Neural progenitor cell (in vitro differentiated cells): ENCODE measurements at regions not wholly inside any gene's neighbourhood (a gene's known extent, or its start where the extent isn't known, plus 50 kb on each side); places are given as distances from the start of the nearest gene placed in this dataset.

Experiments used
- DNase-seq: peaks from one replicate; pipeline ENCODE4 v3.0.0-alpha.2; 2016; ENCODE audit warnings: low spot score
- H2AFZ ChIP-seq: fragments of 200-600 bp; sonication (generic); replicated peaks from 2 replicates; pipeline ENCODE4 v1.6.1; 2016; ENCODE audit warnings: antibody characterized with exemption
- H3F3A ChIP-seq: fragments of 200-600 bp; sonication (generic); 2 replicates; pipeline ENCODE4 v1.6.1; 2016; ENCODE audit warnings: antibody characterized with exemption, low read depth
- H3K27ac ChIP-seq: fragments of 200-600 bp; sonication (generic); 2 replicates; pipeline ENCODE4 v1.5.1; 2016; ENCODE audit warnings: mild to moderate bottlenecking
- H3K27me3 ChIP-seq: fragments of 200-600 bp; sonication (generic); 2 replicates; pipeline ENCODE4 v1.6.1; 2016; ENCODE audit warnings: mild to moderate bottlenecking, moderate library complexity
- H3K36me3 ChIP-seq: fragments of 200-600 bp; sonication (generic); 2 replicates; pipeline ENCODE4 v1.5.1; 2016
- H3K4me1 ChIP-seq: fragments of 200-600 bp; sonication (generic); 2 replicates; pipeline ENCODE4 v1.6.1; 2016; ENCODE audit warnings: mixed run types
- H3K4me2 ChIP-seq: fragments of 200-600 bp; sonication (generic); 2 replicates; pipeline ENCODE4 v1.6.1; 2016
- H3K4me3 ChIP-seq: fragments of 200-600 bp; sonication (generic); 2 replicates; pipeline ENCODE4 v1.5.1; 2016
- H3K79me2 ChIP-seq: fragments of 200-600 bp; sonication (generic); 2 replicates; pipeline ENCODE4 v1.6.1; 2016; ENCODE audit warnings: low read depth
- H3K9ac ChIP-seq: fragments of 200-600 bp; sonication (generic); 2 replicates; pipeline ENCODE4 v1.6.1; 2016
- H3K9me3 ChIP-seq: fragments of 200-600 bp; sonication (generic); 2 replicates; pipeline ENCODE4 v1.5.1; 2016; ENCODE audit warnings: low read depth
- H4K20me1 ChIP-seq: fragments of 200-600 bp; sonication (generic); 2 replicates; pipeline ENCODE4 v1.6.1; 2016; ENCODE audit warnings: low read depth
- H3K27ac Mint-ChIP-seq: 3 replicates; pipeline ENCODE4 v1.8.0; 2021; ENCODE audit warnings: mixed read lengths
- H3K27me3 Mint-ChIP-seq: 2 replicates; pipeline ENCODE4 v1.8.0; 2022; ENCODE audit warnings: low read depth, mild to moderate bottlenecking, inconsistent platforms, moderate library complexity, mixed read lengths; ENCODE audit not compliant: insufficient read depth
- H3K36me3 Mint-ChIP-seq: 3 replicates; pipeline ENCODE4 v1.8.0; 2021; ENCODE audit warnings: mixed read lengths
- H3K4me1 Mint-ChIP-seq: 3 replicates; pipeline ENCODE4 v1.8.0; 2021; ENCODE audit warnings: mixed read lengths
- H3K4me3 Mint-ChIP-seq: 3 replicates; pipeline ENCODE4 v1.8.0; 2021; ENCODE audit warnings: mild to moderate bottlenecking, moderate library complexity, mixed read lengths
- H3K9me3 Mint-ChIP-seq: 3 replicates; pipeline ENCODE4 v1.8.0; 2020; ENCODE audit warnings: mixed read lengths
- EZH2 ChIP-seq: fragments of 200-600 bp; sonication (generic); IDR thresholded peaks from 2 replicates; pipeline ENCODE4 v1.6.1; 2017; ENCODE audit warnings: antibody characterized with exemption, mild to moderate bottlenecking, moderate library complexity
- EZH2phosphoT487 ChIP-seq: fragments of 200-600 bp; sonication (generic); IDR thresholded peaks from 2 replicates; pipeline ENCODE4 v1.6.1; 2017; ENCODE audit warnings: antibody characterized with exemption
- TF ChIP-seq, protein P1 (sequence below): fragments of 200-600 bp; sonication (generic); IDR thresholded peaks from 2 replicates; pipeline ENCODE4 v1.5.1; 2017; ENCODE audit warnings: antibody characterized with exemption, mild to moderate bottlenecking

DNA sequence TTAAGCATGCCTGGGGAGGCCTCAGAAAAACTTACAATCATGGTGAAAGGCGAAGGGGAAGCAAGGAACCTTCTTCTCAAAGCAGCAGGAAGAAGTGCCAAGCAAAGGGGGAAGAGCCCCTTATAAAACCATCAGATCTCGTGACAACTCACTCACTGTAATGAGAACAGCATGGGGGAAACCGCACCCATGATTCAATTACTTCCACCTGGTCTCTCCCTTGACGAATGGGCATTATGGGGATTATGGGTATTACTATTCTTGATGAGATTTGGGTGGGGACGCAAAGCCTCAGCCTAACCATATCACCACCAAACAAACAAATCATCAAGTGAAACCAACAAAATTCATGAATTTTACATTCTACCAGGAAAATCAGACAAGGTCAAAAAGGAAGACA lies 76.7 kb upstream of the TAB3 start:
- Histone ChIP-seq H3K4me3 (no peak overlapping the region), H3K9me3 (no peaks in the 10 kb centered on the region), H4K20me1 (no peaks in the 10 kb centered on the region), H3K4me2 (no peak overlapping the region), H3K27ac (no peak overlapping the region), H3K4me1 (no peaks in the 10 kb centered on the region), H3F3A (no peaks in the 10 kb centered on the region), H2AFZ (no peak overlapping the region), H3K36me3 (no peaks in the 10 kb centered on the region), H3K27me3 (no peaks in the 10 kb centered on the region), H3K79me2 (no peaks in the 10 kb centered on the region), H3K9ac (no peak overlapping the region)
- no peaks in the 10 kb centered on the region for H3K4me1 Mint-ChIP-seq
- no peak overlapping the region for H3K4me3 Mint-ChIP-seq
- peaks cover 2% of the 10 kb centered on the region for H3K9me3 Mint-ChIP-seq
- H3K36me3 Mint-ChIP-seq: no peaks in the 10 kb centered on the region
- TF ChIP-seq EZH2 (no peak), EZH2phosphoT487 (no peak)
- TF ChIP-seq, protein P1, sequence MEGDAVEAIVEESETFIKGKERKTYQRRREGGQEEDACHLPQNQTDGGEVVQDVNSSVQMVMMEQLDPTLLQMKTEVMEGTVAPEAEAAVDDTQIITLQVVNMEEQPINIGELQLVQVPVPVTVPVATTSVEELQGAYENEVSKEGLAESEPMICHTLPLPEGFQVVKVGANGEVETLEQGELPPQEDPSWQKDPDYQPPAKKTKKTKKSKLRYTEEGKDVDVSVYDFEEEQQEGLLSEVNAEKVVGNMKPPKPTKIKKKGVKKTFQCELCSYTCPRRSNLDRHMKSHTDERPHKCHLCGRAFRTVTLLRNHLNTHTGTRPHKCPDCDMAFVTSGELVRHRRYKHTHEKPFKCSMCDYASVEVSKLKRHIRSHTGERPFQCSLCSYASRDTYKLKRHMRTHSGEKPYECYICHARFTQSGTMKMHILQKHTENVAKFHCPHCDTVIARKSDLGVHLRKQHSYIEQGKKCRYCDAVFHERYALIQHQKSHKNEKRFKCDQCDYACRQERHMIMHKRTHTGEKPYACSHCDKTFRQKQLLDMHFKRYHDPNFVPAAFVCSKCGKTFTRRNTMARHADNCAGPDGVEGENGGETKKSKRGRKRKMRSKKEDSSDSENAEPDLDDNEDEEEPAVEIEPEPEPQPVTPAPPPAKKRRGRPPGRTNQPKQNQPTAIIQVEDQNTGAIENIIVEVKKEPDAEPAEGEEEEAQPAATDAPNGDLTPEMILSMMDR: no peak
- no peaks in the 10 kb centered on the region for H3K27me3 Mint-ChIP-seq
- H3K27ac Mint-ChIP-seq: no peak overlapping the region
- DNase-seq: no peak

DNA sequence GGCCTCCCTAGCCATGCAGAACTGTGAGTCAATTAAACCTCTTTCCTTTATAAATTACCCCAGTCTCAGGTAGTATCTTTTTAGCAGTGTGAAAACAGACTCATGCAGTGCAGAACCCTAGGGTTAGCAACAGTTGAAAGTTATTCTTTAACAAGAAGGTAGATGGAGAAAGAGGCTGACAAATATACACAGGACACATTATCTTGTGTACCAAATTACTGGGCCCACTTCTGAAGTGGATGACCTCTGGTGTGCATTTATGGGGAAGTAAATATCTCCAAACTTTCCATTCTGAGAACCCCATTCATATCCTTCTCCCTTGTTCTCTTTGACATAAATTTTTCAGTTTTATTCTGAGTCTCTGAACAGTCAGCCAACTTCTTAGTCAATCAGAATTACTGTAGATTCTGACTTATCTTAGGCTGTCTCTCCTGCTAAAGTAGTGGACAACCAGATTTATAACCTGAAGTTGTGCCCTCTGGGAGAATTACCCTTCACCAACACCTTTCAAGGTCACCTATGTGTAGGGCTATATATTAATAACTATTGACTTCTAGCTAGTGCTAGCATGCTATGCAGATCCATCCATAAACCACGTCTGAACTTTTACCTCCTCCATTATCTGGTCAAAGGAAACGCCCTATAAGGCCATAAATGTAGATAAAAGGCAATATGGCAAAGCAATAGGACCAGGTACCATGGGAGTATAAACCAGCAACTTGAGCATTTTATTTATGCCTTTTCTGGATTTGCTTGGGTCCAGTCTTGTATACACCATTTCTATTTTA lies 72.5 kb upstream of the TAB3 start:
- Histone ChIP-seq H3K9me3 (no peaks in the 10 kb centered on the region), H3K4me3 (no peak overlapping the region), H2AFZ (no peak overlapping the region), H3F3A (no peaks in the 10 kb centered on the region), H3K4me1 (no peaks in the 10 kb centered on the region), H3K27ac (no peak overlapping the region), H3K36me3 (no peaks in the 10 kb centered on the region), H4K20me1 (no peaks in the 10 kb centered on the region), H3K79me2 (no peaks in the 10 kb centered on the region), H3K27me3 (no peaks in the 10 kb centered on the region), H3K9ac (no peak overlapping the region), H3K4me2 (no peak overlapping the region)
- no peak overlapping the region for H3K4me3 Mint-ChIP-seq
- no peaks in the 10 kb centered on the region for H3K36me3 Mint-ChIP-seq
- peaks cover 4% of the 10 kb centered on the region for H3K4me1 Mint-ChIP-seq
- DNase-seq: no peak
- H3K9me3 Mint-ChIP-seq: peaks cover 5% of the 10 kb centered on the region
- H3K27ac Mint-ChIP-seq: no peak overlapping the region
- peaks cover 2% of the 10 kb centered on the region for H3K27me3 Mint-ChIP-seq
- TF ChIP-seq EZH2: no peak
- TF ChIP-seq, protein P1: no peak
- TF ChIP-seq EZH2phosphoT487: no peak

DNA sequence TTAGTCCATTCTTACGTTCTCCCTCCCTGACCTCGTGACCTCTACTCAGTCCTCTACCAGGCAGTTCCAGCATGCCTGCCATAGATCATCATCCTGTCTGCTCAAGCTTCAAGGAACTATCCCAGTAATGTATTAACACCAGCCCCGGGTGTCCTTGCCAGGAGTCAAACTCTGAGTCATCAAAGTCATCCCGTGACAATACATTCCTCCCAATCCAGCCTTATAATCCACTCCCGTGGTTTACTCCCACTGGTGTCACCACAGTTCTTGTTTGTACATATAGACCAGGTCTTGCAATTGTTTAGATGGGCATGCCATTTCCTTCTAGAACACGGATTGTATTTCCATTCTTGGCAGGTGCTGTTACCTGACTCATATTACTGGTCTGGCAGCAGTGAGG lies 68.7 kb upstream of the TAB3 start:
- no peaks in the 10 kb centered on the region for H3K79me2 ChIP-seq
- no peaks in the 10 kb centered on the region for H3F3A ChIP-seq
- peaks cover 4% of the 10 kb centered on the region for H3K4me1 Mint-ChIP-seq
- no peaks in the 10 kb centered on the region for H3K36me3 ChIP-seq
- H3K9me3 Mint-ChIP-seq: peaks cover 3% of the 10 kb centered on the region
- no peak overlapping the region for H2AFZ ChIP-seq
- no peak overlapping the region for H3K4me2 ChIP-seq
- no peaks in the 10 kb centered on the region for H4K20me1 ChIP-seq
- no peak for DNase-seq
- H3K4me3 Mint-ChIP-seq: no peak overlapping the region
- H3K27ac Mint-ChIP-seq: no peak overlapping the region
- H3K27me3 Mint-ChIP-seq: peaks cover 2% of the 10 kb centered on the region
- no peaks in the 10 kb centered on the region for H3K36me3 Mint-ChIP-seq
- H3K27ac ChIP-seq: no peak overlapping the region
- H3K4me1 ChIP-seq: no peaks in the 10 kb centered on the region
- no peak overlapping the region for H3K4me3 ChIP-seq
- H3K27me3 ChIP-seq: no peaks in the 10 kb centered on the region
- no peak overlapping the region for H3K9ac ChIP-seq
- no peaks in the 10 kb centered on the region for H3K9me3 ChIP-seq
- no peak for TF ChIP-seq EZH2
- TF ChIP-seq, protein P1: no peak
- no peak for TF ChIP-seq EZH2phosphoT487
